ENCODE measurements at regions not wholly inside any gene's neighbourhood (a gene's known extent, or its start where the extent isn't known, plus 50 kb on each side); places are given as distances from the start of the nearest gene placed in this dataset.

DNA sequence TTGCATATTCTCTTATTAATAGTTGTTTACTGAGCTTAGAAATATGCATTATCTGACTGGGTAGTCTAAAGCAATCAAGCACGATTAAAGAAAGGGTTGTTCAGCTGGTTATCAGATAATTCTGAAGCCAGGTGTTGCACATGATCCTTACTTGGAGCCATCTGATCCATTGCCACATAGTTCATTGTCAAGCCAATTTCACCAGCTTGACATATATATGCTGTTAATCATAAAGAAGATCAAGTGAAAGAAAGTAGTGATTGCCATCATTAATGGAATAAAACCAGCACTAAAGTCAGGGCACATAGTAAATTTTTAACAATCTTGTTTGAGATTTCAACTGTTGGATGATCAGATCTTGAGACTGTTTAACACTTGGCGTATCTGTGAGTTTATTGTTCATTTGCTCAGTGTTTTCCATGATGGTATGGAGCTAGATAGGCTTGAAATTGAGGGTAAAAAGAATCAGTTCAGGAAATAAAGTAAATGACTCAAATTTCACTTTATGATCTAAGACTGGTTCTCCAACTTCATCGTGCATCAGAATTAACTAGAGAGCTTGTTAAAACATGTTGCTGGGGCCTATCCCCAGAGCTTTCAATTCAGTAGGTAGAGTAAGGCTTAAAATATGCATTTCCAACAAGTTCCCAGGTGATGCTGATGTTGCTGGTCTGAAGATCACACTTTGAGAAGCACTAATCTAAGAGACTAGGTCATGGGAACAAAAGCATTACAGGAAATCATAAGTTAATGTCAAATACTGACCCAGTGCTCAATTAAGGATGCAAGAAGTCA lies 539.6 kb downstream of the SATB2 start:
- Mint-ChIP-seq H3K27me3 (ENCODE audit: low read depth) (no peaks in the 10 kb centered on the region), H3K27ac (ENCODE audit: unreplicated experiment) (no peak overlapping the region), H3K36me3 (ENCODE audit: low read depth) (no peaks in the 10 kb centered on the region), H3K9me3 (peaks cover 5% of the 10 kb centered on the region), H3K4me1 (no peaks in the 10 kb centered on the region), H3K4me3 (no peak overlapping the region)
- TF ChIP-seq, protein P1, sequence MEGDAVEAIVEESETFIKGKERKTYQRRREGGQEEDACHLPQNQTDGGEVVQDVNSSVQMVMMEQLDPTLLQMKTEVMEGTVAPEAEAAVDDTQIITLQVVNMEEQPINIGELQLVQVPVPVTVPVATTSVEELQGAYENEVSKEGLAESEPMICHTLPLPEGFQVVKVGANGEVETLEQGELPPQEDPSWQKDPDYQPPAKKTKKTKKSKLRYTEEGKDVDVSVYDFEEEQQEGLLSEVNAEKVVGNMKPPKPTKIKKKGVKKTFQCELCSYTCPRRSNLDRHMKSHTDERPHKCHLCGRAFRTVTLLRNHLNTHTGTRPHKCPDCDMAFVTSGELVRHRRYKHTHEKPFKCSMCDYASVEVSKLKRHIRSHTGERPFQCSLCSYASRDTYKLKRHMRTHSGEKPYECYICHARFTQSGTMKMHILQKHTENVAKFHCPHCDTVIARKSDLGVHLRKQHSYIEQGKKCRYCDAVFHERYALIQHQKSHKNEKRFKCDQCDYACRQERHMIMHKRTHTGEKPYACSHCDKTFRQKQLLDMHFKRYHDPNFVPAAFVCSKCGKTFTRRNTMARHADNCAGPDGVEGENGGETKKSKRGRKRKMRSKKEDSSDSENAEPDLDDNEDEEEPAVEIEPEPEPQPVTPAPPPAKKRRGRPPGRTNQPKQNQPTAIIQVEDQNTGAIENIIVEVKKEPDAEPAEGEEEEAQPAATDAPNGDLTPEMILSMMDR (conservative IDR thresholded peaks at IDR 0.05): no peak
- DNase-seq (ENCODE audit: low read depth, low spot score): no peak

DNA sequence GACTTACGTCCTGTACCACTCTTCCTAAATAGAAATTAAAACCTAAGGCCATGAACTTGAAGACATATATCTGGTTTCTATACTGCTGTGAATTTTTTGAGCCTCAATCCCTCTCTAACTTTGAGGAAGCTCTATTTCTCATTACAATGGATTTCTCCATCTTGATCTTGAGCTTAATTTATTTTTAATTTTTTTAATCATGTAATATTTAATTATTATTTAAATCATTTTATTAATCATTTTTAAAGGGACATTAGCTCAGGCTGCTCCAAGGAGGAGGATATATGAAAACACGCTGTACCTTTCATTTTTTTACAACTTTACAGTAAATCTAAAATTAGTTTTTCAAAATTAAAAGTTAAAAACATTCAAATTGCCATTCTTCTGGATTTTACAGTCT lies 540.5 kb downstream of the SATB2 start:
- DNase-seq (ENCODE audit: low read depth, low spot score): no peak
- Mint-ChIP-seq H3K27ac (ENCODE audit: unreplicated experiment) (no peak overlapping the region), H3K9me3 (peaks cover 5% of the 10 kb centered on the region), H3K4me3 (no peak overlapping the region), H3K36me3 (ENCODE audit: low read depth) (no peaks in the 10 kb centered on the region), H3K27me3 (ENCODE audit: low read depth) (no peaks in the 10 kb centered on the region), H3K4me1 (no peaks in the 10 kb centered on the region)
- TF ChIP-seq, protein P1 (conservative IDR thresholded peaks at IDR 0.05): no peak

DNA sequence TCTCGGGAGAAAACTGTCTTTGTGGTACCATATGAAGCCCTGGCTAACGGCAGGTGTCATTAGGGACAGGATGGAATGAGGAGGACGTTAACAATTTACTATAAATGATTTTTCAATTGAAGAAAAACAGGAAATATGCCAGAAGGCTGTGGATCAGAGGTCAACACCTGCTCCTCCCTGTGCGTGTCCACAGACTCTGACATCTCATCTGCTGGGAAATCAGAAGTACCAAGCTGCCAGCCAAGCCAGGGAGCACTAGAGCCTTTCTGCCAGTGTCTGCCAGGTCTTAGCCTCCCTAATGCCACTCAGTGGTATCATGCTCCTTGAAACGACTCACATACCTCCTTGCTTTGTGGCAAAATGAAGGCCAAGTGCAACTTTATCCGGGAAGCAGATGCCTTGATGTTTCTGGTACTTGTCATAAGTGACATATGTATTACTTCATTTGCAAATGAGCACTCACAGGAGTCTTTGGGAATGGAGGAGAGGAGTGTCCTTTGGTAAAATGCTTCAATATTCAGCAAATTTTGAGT lies 541.1 kb downstream of the SATB2 start:
- Mint-ChIP-seq H3K4me3 (no peak overlapping the region), H3K4me1 (no peaks in the 10 kb centered on the region), H3K36me3 (ENCODE audit: low read depth) (no peaks in the 10 kb centered on the region), H3K9me3 (peaks cover 5% of the 10 kb centered on the region), H3K27me3 (ENCODE audit: low read depth) (no peaks in the 10 kb centered on the region), H3K27ac (ENCODE audit: unreplicated experiment) (no peak overlapping the region)
- no peak for DNase-seq (ENCODE audit: low read depth, low spot score)
- TF ChIP-seq, protein P1 (conservative IDR thresholded peaks at IDR 0.05): no peak

DNA sequence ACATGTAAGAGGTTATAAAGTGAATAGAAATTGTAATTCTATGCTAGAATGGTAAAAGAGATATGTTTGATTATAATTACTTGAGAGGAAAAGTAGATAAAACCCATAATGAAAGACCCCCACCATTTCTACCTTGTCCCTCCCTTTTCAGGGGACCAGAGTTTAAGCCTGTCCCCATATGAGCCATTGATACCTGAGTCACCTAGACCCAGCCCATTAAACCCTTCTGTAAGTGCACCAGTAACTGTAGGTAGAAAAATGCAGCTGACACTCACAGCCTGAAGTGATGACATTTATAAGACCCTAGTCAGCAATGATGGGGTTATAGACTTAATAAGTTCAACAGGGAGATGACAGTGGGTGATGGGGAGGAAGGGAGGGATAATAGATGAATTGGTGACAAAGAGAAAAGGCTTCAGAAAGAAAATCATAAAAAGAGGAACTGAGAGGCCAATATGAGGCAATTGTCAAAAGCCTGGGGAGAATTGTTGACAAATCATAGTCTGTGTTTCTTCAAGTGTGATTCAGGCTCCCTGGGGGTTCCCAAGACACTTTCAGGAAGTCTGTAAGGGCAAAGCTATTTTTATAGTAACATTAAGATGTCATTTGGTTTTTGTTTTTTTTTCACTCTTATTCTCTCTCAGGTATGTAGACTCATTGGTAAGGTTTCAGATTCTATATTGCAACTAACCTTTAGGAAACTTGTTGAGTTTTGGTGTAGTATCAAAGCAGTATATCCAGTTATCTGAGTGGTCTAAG lies 544.2 kb downstream of the SATB2 start:
- TF ChIP-seq, protein P1 (conservative IDR thresholded peaks at IDR 0.05): no peak
- H3K27me3 Mint-ChIP-seq (ENCODE audit: low read depth): no peaks in the 10 kb centered on the region

DNA sequence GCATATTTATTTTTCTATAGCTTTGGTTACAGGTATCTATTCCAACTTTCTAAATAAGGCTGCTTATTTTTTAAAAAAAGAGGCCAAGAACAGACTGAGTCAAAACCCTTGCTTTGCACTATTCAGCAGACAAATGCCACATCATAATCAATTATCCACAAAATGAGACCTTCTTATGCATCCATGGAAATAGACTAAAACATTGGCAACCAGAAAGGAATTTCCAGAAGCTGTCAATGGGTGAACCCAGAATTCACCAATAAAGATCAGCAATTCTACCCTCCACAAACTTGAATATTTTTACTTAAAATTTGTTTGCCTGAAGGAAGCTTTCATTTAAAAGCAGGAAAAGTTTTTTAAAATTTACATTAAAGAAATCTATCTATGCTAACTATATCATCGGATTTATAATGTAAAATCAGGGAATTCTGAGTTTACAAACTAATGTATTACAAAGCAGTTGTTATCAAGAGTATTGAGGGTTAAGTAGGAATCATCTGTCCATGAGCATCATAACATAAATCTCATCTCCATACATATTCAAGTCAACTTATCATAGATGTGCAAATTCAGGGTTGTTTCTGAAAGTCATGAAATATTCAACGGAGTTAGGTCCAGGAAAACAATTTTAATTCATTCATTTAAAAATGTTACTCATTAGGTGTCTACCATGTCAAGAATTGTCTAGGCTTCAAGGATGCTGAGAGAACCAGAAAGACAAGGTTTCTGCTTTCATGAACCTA lies 548.0 kb downstream of the SATB2 start:
- DNase-seq (ENCODE audit: low read depth, low spot score): no peak
- no peaks in the 10 kb centered on the region for H3K36me3 Mint-ChIP-seq (ENCODE audit: low read depth)
- no peak overlapping the region for H3K4me3 Mint-ChIP-seq
- H3K27ac Mint-ChIP-seq (ENCODE audit: unreplicated experiment): no peak overlapping the region
- peaks cover 2% of the 10 kb centered on the region for H3K9me3 Mint-ChIP-seq
- TF ChIP-seq, protein P1 (conservative IDR thresholded peaks at IDR 0.05): no peak
- no peaks in the 10 kb centered on the region for H3K4me1 Mint-ChIP-seq
- H3K27me3 Mint-ChIP-seq (ENCODE audit: low read depth): no peaks in the 10 kb centered on the region

More for the DNA sequence above, 544.2 kb downstream of the SATB2 start:
- H3K36me3 Mint-ChIP-seq (ENCODE audit: low read depth): no peaks in the 10 kb centered on the region
- no peaks in the 10 kb centered on the region for H3K4me1 Mint-ChIP-seq
- H3K4me3 Mint-ChIP-seq: no peak overlapping the region
- H3K27ac Mint-ChIP-seq (ENCODE audit: unreplicated experiment): no peak overlapping the region
- DNase-seq (ENCODE audit: low read depth, low spot score): no peak
- peaks cover 5% of the 10 kb centered on the region for H3K9me3 Mint-ChIP-seq
